ENCODE measurements at regions not wholly inside any gene's neighbourhood (a gene's known extent, or its start where the extent isn't known, plus 50 kb on each side); places are given as distances from the start of the nearest gene placed in this dataset.

GRCh38 chr6:6724539-6725467 is 136.3 kb downstream of the LY86 start (continued):
- TF ChIP-seq MBD1 (CRISPR knock-in tag; IDR thresholded peaks at IDR 0.05) (no peak), DACH1 (IDR thresholded peaks at IDR 0.05; ENCODE audit: partially characterized antibody) (peak; percentile 7), ZNF316 (IDR thresholded peaks at IDR 0.05) (peak; percentile 7; the same call in 1 of the 2 replicates), SMARCA4 (IDR thresholded peaks at IDR 0.05) (no peak), CREB3L1 (IDR thresholded peaks at IDR 0.05; ENCODE audit: borderline replicate concordance, low read depth) (no peak), CC2D1A (IDR thresholded peaks at IDR 0.05) (peak; percentile 65; the same call in 1 of the 2 replicates), ZNF354B (CRISPR knock-in tag; IDR thresholded peaks at IDR 0.05) (no peak), BHLHE40 (IDR thresholded peaks at IDR 0.05; ENCODE audit: low read length) (peak; percentile 80), ZNF146 (CRISPR knock-in tag; IDR thresholded peaks at IDR 0.05; ENCODE audit: unreplicated experiment) (no peak), XRCC4 (IDR thresholded peaks at IDR 0.05; ENCODE audit: extremely low read depth, insufficient read depth, insufficient read length) (no peak), ZBTB7A (IDR thresholded peaks at IDR 0.05; ENCODE audit: borderline replicate concordance, control insufficient read depth, low read depth, low read length) (peak; percentile 90), ZNF408 (CRISPR knock-in tag; IDR thresholded peaks at IDR 0.05; ENCODE audit: low read depth) (no peak), PHF21A (IDR thresholded peaks at IDR 0.05; ENCODE audit: borderline replicate concordance, low read depth) (peak; percentile 29; the same call in 1 of the 2 replicates), ZNF124 (CRISPR knock-in tag; IDR thresholded peaks at IDR 0.05) (no peak), ESRRA (IDR thresholded peaks at IDR 0.05; ENCODE audit: borderline replicate concordance, low read depth) (0 out of 2 replicates have a peak, but pooled peaks have one; percentile 46), SETDB1 (IDR thresholded peaks at IDR 0.05; ENCODE audit: low read length) (no peak), ZZZ3 (IDR thresholded peaks at IDR 0.05) (no peak), STAG1 (CRISPR knock-in tag; IDR thresholded peaks at IDR 0.05; ENCODE audit: borderline replicate concordance) (peak; percentile 87; the same call in 1 of the 2 replicates), ATF4 (CRISPR knock-in tag; IDR thresholded peaks at IDR 0.05) (0 out of 2 replicates have a peak, but pooled peaks have one; percentile 15), SOX6 (IDR thresholded peaks at IDR 0.05) (no peak), E2F6 (IDR thresholded peaks at IDR 0.05; ENCODE audit: borderline replicate concordance in 1 of 2, extremely low read depth in 1 of 2, insufficient read depth in 1 of 2, insufficient read length in 1 of 2, low read depth in 1 of 2, low read length in 1 of 2, poor library complexity in 1 of 2, severe bottlenecking in 1 of 2) (peak in 1 of 2 experiments; percentile 38), SMC3 (conservative IDR thresholded peaks at IDR 0.05; ENCODE audit: insufficient read depth, low read depth, low read length) (peak; percentile 85), GATAD2A (IDR thresholded peaks at IDR 0.05) (no peak), KDM4B (IDR thresholded peaks at IDR 0.05; ENCODE audit: borderline replicate concordance in 2 of 2, low read depth in 1 of 2) (peak in 1 of 2 experiments; percentile 64; a peak in 1 of 4 replicates)

Data from K562 (cell line).